Adrenal gland (tissue), 9 donors: ENCODE measurements at regions not wholly inside any gene's neighbourhood (a gene's known extent, or its start where the extent isn't known, plus 50 kb on each side); places are given as distances from the start of the nearest gene placed in this dataset.

Source experiments
- DNase-seq, 7 donors: peaks; one replicate each; pipeline ENCODE4 v3.0.0-alpha.2; 2019 to 2020
- H3K27ac ChIP-seq, 5 donors: fragments of 200-600 bp; sonication (generic) in 4 of 5; 1 replicate in 3 of 5; 2 replicates in 2 of 5; pipeline versions ENCODE4 v1.5.1 to v1.8.0; 2016 to 2020; ENCODE audit warnings: mild to moderate bottlenecking in 1 of 5
- H3K27me3 ChIP-seq: fragments of 200-600 bp; 2 replicates; pipeline ENCODE4 v1.8.0; 2021
- H3K36me3 ChIP-seq, 2 donors: fragments of 200-600 bp; replicated peaks in 1 of 2; 1 replicate in 1 of 2; 2 replicates in 1 of 2; pipeline versions ENCODE4 v1.5.1 to v1.8.0; 2018 to 2022
- H3K4me1 ChIP-seq, 2 donors: fragments of 200-600 bp; replicated peaks in 1 of 2; 1 replicate in 1 of 2; 2 replicates in 1 of 2; pipeline versions ENCODE4 v1.5.1 to v1.8.0; 2018 to 2021
- H3K4me3 ChIP-seq, 4 donors: fragments of 200-600 bp; sonication (generic) in 3 of 4; one replicate each; pipeline ENCODE4 v1.5.1; 2016 to 2018
- H3K9me3 ChIP-seq, 3 donors: fragments of 200-600 bp; sonication (generic) in 1 of 3; replicated peaks in 1 of 3; 1 replicate in 2 of 3; 2 replicates in 1 of 3; pipeline versions ENCODE4 v1.5.1 to v1.8.0; 2016 to 2021
- POLR2A ChIP-seq, 2 donors: fragments of 450-650 bp; IDR thresholded peaks; one replicate each; pipeline ENCODE4 v1.6.1; 2017; ENCODE audit warnings: antibody characterized with exemption in 2 of 2, mild to moderate bottlenecking in 2 of 2, moderate library complexity in 1 of 2
- WGBS, 4 donors: extraction: QIAGEN DNeasy Blood & Tissue Kit in 2 of 4; methylation state at CpG; one replicate each; pipeline versions ENCODE4 v1.1.5 to v1.1.7; 2013 to 2017; 5-methylcytosine and 5-hydroxymethylcytosine counted together
- intact Hi-C, 2 donors: fragments of 100-400 bp; cut with DNase I; formaldehyde crosslinking; loops; one replicate each; pipeline versions ENCODE4 v1.14.1 to v1.15.0; 2022 to 2023
- TF ChIP-seq, protein P1 (sequence below), 6 experiments: fragments of 450-650 bp in 4 of 6; fragments of 200-600 bp in 2 of 6; sonication (generic) in 1 of 6; IDR thresholded peaks; 1 replicate in 5 of 6; 2 replicates in 1 of 6; pipeline versions ENCODE4 v1.5.1 to v1.8.0; 2016 to 2021; ENCODE audit warnings: antibody characterized with exemption in 6 of 6, mild to moderate bottlenecking in 2 of 6, moderate library complexity in 1 of 6
- donor health status: healthy with polysubstance abuse.
- donor health status: Bipolar disorder and iron deficiency.
- donor health status: DM: yes; HTN: yes; CAD: no.
- donor health status: DM: no; HTN: no; CAD: no.
- donor health status: DM: no; HTN: no; CAD: no.

DNA sequence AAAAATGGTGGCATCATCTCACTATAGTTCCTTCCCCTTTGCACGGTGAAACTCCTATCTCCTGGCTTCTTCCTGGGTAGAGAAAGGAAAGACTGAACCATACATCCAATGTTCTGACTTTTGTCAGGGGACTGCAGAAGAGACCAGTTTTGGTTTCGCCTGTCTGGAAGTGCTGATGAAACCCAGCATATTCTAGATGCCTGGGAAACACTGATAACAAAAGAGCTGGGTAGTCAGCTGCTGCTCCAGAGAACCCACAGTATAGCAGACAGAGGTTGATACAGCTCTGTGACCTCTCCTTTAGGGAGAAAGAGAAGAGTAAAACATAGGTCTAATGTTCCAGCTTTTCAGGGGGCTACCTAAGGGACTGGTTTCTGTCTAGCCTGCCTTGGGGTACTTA is 695.3 kb downstream of the DIAPH3 start:
- no peak for TF ChIP-seq POLR2A (IDR thresholded peaks at IDR 0.05)
- TF ChIP-seq, protein P1, sequence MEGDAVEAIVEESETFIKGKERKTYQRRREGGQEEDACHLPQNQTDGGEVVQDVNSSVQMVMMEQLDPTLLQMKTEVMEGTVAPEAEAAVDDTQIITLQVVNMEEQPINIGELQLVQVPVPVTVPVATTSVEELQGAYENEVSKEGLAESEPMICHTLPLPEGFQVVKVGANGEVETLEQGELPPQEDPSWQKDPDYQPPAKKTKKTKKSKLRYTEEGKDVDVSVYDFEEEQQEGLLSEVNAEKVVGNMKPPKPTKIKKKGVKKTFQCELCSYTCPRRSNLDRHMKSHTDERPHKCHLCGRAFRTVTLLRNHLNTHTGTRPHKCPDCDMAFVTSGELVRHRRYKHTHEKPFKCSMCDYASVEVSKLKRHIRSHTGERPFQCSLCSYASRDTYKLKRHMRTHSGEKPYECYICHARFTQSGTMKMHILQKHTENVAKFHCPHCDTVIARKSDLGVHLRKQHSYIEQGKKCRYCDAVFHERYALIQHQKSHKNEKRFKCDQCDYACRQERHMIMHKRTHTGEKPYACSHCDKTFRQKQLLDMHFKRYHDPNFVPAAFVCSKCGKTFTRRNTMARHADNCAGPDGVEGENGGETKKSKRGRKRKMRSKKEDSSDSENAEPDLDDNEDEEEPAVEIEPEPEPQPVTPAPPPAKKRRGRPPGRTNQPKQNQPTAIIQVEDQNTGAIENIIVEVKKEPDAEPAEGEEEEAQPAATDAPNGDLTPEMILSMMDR (IDR thresholded peaks at IDR 0.05) = no peak
- 50 to 88% (median 83%) methylated on average over 2 of the region's 2 CpGs for WGBS, 4 donors

GRCh38 chr13:59471106-59471505 is 692.6 kb downstream of the DIAPH3 start:
- no peaks in the 10 kb centered on the region for H3K9me3 ChIP-seq
- TF ChIP-seq, protein P1 (IDR thresholded peaks at IDR 0.05) = no peak
- TF ChIP-seq POLR2A (IDR thresholded peaks at IDR 0.05) = no peak
- no peak for DNase-seq
- no peak overlapping the region for H3K27ac ChIP-seq
- WGBS, 4 donors = 39 to 94% (median 61%) methylated on average over 1 of the region's 1 CpG
- no peak overlapping the region for H3K4me3 ChIP-seq
- H3K27me3 ChIP-seq = no peaks in the 10 kb centered on the region
- H3K4me1 ChIP-seq = no peaks in the 10 kb centered on the region
- intact Hi-C loops = no loop called here
- H3K36me3 ChIP-seq = no peaks in the 10 kb centered on the region

More for the DNA sequence above, 695.3 kb downstream of the DIAPH3 start:
- no peak for DNase-seq
- H3K27ac ChIP-seq = no peak overlapping the region
- no peak overlapping the region for H3K4me3 ChIP-seq
- H3K36me3 ChIP-seq = no peaks in the 10 kb centered on the region
- H3K4me1 ChIP-seq = no peaks in the 10 kb centered on the region
- intact Hi-C loops = no loop called here
- H3K27me3 ChIP-seq = no peaks in the 10 kb centered on the region
- H3K9me3 ChIP-seq = no peaks in the 10 kb centered on the region

DNA sequence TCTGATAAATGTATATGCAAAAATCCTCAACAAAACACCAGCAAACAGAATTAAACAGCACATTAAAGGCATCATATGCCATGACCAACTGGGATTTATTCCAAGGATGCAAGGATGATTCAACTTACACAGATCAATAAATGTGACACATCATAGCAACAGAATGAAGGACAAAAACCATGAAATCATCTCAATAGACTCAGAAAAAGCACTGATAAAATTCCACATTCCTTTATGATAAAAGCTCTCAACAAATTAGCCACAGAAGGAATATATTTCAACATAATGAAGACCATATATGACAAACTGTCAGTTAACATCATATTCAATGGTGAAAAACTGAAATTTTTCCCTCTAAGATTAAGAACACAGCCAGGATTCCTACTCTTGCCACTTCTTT is 691.6 kb downstream of the DIAPH3 start:
- no peaks in the 10 kb centered on the region for H3K36me3 ChIP-seq
- intact Hi-C loops = no loop called here
- H3K27me3 ChIP-seq = no peaks in the 10 kb centered on the region
- no peaks in the 10 kb centered on the region for H3K4me1 ChIP-seq
- no peak for DNase-seq
- no peak for TF ChIP-seq POLR2A (IDR thresholded peaks at IDR 0.05)
- TF ChIP-seq, protein P1 (IDR thresholded peaks at IDR 0.05) = no peak
- H3K9me3 ChIP-seq = no peaks in the 10 kb centered on the region
- H3K27ac ChIP-seq = no peak overlapping the region
- no peak overlapping the region for H3K4me3 ChIP-seq

DNA sequence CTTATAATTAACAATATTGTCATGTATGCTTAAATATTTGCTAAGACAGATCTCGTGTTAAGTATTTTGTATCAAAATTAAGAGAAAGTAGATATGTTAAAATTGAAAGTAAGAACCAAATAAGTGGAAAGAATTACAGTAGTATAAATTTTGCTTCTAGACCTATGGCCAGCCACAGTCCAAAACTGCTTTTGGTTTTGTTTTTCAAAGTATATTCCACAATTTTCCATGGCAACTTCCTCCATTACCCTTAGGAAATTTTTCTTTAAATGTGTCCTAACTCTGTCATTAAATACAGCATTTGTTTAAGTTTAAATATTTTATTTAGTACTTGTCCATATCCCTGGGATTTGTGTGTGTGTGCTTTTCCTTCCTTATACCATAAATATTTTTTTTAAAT is 689.0 kb downstream of the DIAPH3 start:
- intact Hi-C loops = no loop called here
- TF ChIP-seq, protein P1 (IDR thresholded peaks at IDR 0.05) = no peak
- TF ChIP-seq POLR2A (IDR thresholded peaks at IDR 0.05) = no peak
- H3K27ac ChIP-seq = no peak overlapping the region

More for the DNA sequence above, 689.0 kb downstream of the DIAPH3 start:
- DNase-seq = no peak
- no peaks in the 10 kb centered on the region for H3K27me3 ChIP-seq
- no peaks in the 10 kb centered on the region for H3K4me1 ChIP-seq
- H3K36me3 ChIP-seq = no peaks in the 10 kb centered on the region
- H3K9me3 ChIP-seq = no peaks in the 10 kb centered on the region
- no peak overlapping the region for H3K4me3 ChIP-seq
- WGBS, 4 donors = 73 to 84% (median 75%) methylated on average over 1 of the region's 1 CpG
